Fibroblast of the conjunctiva (primary cell): ENCODE measurements at regions not wholly inside any gene's neighbourhood (a gene's known extent, or its start where the extent isn't known, plus 50 kb on each side); places are given as distances from the start of the nearest gene placed in this dataset.

Experiments used
- DNase-seq: peaks from one replicate; pipeline ENCODE4 v3.0.0-alpha.2; 2010; ENCODE audit warnings: low read depth

GRCh38 chr2:3062476-3063260 lies 314.9 kb downstream of the EIPR1 start:
- DNase-seq: no peak

DNA sequence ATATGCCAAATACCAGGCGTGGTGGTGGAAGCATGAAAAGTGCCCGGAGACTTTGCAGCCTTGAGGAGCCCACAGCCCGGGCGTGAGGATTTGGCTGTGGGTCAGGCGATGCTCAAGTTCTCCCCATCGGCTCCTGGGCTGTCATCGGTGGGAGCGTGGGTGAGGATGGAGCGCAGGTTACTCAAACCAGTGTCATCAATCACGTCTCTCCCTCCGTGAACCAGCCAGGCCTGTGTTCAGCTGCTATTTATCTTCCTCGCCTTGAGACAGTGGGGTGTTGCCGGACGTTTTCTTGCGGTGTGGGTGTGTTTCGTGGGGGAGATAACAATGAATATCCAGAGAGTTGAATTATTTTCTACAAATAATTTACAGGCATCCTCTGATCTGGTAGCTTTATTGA lies 317.6 kb downstream of the EIPR1 start:
- no peak for DNase-seq

- no peak for DNase-seq
Observed at GRCh38 chr2:3059141-3059925, 318.3 kb downstream of the EIPR1 start.

- DNase-seq: no peak
Observed at GRCh38 chr2:3054066-3054465, 323.6 kb downstream of the EIPR1 start.

GRCh38 chr2:3051266-3051665 lies 326.4 kb downstream of the EIPR1 start:
- no peak for DNase-seq

- no peak for DNase-seq
Observed at GRCh38 chr2:3046170-3046865, 331.3 kb downstream of the EIPR1 start.

- no peak for DNase-seq
Observed at GRCh38 chr2:3045318-3045921, 332.2 kb downstream of the EIPR1 start.

- no peak for DNase-seq
Observed at GRCh38 chr2:3044587-3045317, 332.9 kb downstream of the EIPR1 start.

DNA sequence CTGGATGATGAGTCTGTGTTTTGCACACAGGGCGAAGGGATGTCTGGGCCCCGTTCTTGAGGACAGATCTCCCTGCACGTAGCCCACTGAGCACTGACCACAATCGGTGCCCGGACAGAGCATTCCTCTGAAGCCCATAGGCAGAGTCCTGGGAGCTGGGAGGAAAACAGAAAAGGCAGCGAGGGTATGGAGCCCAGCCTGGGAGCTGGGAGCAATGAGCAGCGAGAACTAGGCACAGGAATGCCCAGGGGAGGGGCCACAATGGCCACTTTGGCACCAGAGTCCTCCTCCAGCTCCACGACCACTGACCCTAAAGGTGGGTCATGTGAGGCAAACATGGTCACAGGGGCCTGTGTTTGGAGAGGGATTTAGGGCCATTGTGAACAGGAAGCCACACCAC lies 333.9 kb downstream of the EIPR1 start:
- DNase-seq: no peak

- no peak for DNase-seq
Observed at GRCh38 chr2:3042601-3043585, 334.7 kb downstream of the EIPR1 start.

DNA sequence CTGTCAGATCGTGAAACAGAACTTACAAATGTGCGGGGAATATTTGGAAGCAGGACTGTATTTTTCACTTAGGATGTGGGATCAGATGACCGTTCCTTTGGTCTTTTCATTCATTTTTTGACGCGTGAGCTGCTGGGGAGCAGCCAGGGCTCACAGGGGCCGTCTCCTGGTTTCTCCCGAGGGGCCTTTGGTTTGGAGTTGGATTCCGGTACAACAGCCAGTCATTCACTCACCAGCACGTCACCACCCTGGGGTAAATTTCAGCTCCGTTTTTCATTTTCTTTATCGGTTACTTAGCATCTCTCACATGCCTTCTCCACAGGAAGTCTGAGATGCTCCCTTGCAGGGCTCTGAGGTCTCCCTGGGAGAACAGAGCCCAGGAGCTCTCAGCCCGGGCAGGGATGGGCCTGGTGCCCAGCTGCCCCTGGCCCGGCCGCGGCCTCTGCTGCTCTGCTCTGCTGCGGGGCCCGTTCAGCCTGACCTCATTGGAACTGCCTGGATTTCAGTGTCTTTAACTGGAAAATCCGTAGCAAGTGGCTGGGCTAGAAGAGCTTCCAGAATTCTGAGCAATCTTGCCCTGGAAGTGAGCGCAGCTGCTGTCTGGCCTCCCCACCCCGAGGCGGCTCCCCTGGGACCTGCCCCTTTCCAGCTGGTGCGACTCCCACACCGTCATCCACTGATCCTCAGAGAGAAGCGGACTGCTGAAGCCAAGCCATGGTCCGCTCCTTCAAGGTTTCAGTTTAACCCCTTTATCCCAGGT lies 335.6 kb downstream of the EIPR1 start:
- no peak for DNase-seq

- no peak for DNase-seq
Observed at GRCh38 chr2:3041246-3041645, 336.4 kb downstream of the EIPR1 start.

DNA sequence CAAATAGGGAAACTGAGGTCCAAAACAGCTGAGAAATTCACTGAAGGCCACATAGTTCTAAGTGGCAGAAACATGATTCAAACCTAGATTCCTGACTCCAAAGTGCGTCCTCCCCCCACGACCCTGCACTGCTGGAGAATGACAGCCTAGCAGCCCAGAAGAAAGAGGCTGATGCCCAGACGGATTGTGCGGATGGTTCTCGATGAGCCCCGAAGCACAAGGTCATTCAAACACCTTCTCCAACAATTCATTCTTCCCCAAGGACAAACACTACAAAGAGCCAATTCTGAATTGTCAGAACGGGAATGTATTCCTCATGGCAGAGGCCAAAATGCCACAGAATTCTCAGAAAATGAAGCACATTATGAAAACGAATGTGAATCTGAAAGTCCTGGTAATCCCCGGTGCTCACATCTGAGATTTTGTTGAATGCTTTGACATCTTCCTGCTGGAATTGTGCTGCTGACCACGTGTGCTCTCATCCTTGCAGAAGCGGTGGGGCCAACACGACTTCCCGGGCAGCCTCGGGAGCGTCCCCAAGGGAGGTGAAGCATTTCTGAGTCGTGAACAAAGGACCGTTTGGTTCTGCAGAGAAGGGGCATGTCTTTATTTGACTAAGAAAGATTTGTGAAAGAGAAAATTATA lies 337.0 kb downstream of the EIPR1 start:
- DNase-seq: no peak

DNA sequence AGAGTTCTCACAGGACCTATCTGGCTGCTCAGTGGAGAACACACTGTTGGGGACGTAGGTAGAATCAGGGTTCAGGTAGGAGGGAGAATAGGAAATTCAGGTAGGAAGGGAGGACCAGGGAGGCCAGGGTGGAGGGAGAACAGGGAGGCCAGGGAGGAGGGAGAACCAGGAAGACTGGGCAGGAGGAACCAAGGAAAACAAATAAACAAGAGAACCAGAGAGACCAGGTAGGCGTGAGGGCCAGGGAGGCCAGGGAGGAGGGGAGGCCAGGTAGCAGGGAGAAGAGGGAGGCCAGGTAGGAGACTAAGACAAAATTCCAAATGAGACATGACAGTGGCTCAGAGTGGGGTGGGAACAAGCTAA lies 337.6 kb downstream of the EIPR1 start:
- DNase-seq: no peak

DNA sequence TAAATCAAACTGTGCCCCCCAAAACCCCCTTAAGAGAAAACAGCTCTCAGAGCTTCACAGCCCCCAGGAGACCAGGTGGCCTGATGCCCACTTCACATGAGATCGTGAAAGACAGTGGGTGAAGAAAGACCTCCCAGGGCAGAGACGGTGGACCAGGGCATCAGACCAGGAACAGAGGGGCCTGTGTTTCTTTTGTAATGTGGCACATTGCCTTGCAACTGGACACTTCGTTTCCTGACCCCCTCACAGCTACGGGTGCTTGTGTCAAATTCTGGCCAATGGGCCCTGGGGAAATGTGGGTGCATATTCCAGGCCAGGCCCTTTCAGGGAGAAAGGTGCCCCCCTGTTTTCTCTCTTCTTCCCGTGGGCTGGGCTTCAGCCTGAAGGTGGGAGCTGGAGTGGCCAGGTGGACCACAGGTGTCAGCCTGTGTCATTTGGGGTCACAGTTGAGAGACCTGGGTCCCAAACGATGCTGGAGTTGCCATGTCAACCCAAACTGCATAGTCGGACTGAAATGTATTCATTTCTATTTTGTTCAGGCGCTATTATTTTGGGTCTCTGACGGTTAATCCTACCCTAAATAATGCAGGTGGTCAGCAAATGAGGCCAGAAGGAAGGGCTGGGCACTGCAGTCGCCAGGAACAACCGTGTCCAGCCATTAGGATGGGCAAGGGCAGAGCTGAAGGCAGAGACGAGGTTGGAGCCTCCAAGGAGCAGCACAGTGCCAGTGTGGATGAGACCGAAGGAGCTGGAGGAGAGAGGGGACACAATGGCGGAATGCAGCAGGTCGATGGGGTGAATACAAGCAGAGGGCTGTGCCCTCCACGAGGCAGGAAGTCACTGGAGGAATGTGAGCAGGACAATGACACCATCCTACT lies 338.2 kb downstream of the EIPR1 start:
- no peak for DNase-seq

DNA sequence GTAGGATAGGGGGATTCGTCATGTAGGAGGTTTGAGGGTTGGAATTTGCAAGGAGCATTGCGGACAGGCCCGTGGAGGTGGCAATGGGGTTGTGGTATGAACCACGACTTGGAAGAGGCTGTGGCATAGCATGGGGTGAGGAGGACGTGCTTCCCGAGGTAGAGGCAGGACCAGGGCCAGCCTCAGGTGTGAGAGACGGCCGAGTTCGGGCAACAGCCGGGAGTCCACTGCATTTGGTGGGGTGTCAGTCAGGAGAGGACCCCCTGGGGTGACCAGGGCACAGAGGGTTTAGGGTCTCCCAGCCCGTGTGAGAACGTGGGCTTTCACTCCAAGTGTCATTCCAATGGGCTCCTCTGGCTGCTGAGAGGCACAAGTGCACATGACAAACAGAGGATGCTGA lies 339.0 kb downstream of the EIPR1 start:
- DNase-seq: no peak

- no peak for DNase-seq
Observed at GRCh38 chr2:3037196-3038194, 340.1 kb downstream of the EIPR1 start.
